MCF 10A (cell line): ENCODE measurements at regions not wholly inside any gene's neighbourhood (a gene's known extent, or its start where the extent isn't known, plus 50 kb on each side); places are given as distances from the start of the nearest gene placed in this dataset.

Source experiments
- BruUV-seq: library from RNA; stranded (reverse); fragments of 400-500 nt; replicated peaks from 2 replicates; lab custom pipeline; 2021; lab: Mats Ljungman, UMichigan
- CTCF ChIA-PET: fragments of 300-600 bp; sonication (Branson Sonifier 250); formaldehyde crosslinking; extraction: SDS; loops from one replicate; lab custom pipeline; 2021; ENCODE audit warnings: antibody characterized with exemption, inconsistent platforms; lab: Yijun Ruan, JAX
- POLR2A ChIA-PET: fragments of 300-600, 350-650 bp; sonication (Branson Sonifier 250); formaldehyde crosslinking; extraction: SDS; loops from one replicate; lab custom pipeline; 2020; ENCODE audit warnings: antibody characterized with exemption, inconsistent platforms; lab: Yijun Ruan, JAX
- DNase-seq: peaks from one replicate; pipeline ENCODE4 v3.0.0-alpha.2; 2018; ENCODE audit not compliant: unreplicated experiment
- H3K27ac Mint-ChIP-seq: one replicate; pipeline ENCODE4 v1.8.0; 2022; ENCODE audit warnings: mild to moderate bottlenecking, low read depth, mixed read lengths; ENCODE audit not compliant: unreplicated experiment
- H3K27me3 Mint-ChIP-seq: one replicate; pipeline ENCODE4 v1.8.0; 2022; ENCODE audit warnings: mixed read lengths; ENCODE audit not compliant: insufficient read depth, unreplicated experiment
- H3K36me3 Mint-ChIP-seq: one replicate; pipeline ENCODE4 v1.8.0; 2022; ENCODE audit warnings: mild to moderate bottlenecking, moderate library complexity, mixed read lengths; ENCODE audit not compliant: insufficient read depth, unreplicated experiment
- H3K4me1 Mint-ChIP-seq: one replicate; pipeline ENCODE4 v1.8.0; 2022; ENCODE audit warnings: mixed read lengths; ENCODE audit not compliant: insufficient read depth, unreplicated experiment
- H3K4me3 Mint-ChIP-seq: one replicate; pipeline ENCODE4 v1.8.0; 2022; ENCODE audit warnings: mild to moderate bottlenecking, moderate library complexity, mixed read lengths; ENCODE audit not compliant: unreplicated experiment
- H3K9me3 Mint-ChIP-seq: one replicate; pipeline ENCODE4 v1.8.0; 2022; ENCODE audit warnings: mixed read lengths; ENCODE audit not compliant: unreplicated experiment
- intact Hi-C: fragments of 100-400 bp; cut with micrococcal nuclease; formaldehyde crosslinking; loops from 2 replicates; pipeline ENCODE4 v1.14.1; 2022
- TF ChIP-seq, protein P1 (sequence below): fragments of 200-600 bp; IDR thresholded peaks from one replicate; pipeline ENCODE4 v1.8.0; 2022; ENCODE audit warnings: antibody characterized with exemption, mild to moderate bottlenecking; ENCODE audit not compliant: unreplicated experiment

DNA sequence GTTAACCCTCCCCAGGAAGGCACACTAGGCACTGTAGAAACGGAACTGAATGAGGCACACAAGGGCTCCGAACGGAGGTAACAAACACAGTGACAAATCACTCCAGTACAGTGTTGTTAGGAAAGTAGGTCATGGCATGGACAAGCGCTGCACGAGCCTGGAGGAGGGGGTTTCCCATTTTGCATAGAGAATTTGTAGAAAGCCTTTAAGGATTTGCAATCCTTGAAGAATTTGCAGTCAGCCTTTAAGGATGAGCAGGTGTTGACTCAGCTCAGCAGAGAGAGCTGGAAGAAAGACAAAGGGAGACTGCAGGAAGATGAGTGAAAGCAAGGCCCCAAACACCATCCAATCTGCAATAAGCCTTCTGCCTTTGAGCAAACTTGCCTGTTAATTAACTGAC lies 51.1 kb upstream of the PPP1R3C start:
- CTCF ChIA-PET: interaction anchor here (0.6 to 0.9 kb wide), 2 partner anchors 9 to 11 kb away, joined by 3 to 4 read pairs; no protein-coding TSS in a partner anchor
- Mint-ChIP-seq H3K27ac (no peak overlapping the region), H3K4me3 (no peak overlapping the region), H3K36me3 (no peaks in the 10 kb centered on the region), H3K27me3 (no peaks in the 10 kb centered on the region), H3K9me3 (no peaks in the 10 kb centered on the region), H3K4me1 (peaks cover 14% of the 10 kb centered on the region)
- BruUV-seq: no TSS peak
- POLR2A ChIA-PET: interaction anchor here (1.0 to 1.2 kb wide), 2 partner anchors 31 to 32 kb away, joined by 3 to 4 read pairs; no protein-coding TSS in a partner anchor
- intact Hi-C loops: no loop called here
- DNase-seq: peak; percentile 63
- TF ChIP-seq, protein P1, sequence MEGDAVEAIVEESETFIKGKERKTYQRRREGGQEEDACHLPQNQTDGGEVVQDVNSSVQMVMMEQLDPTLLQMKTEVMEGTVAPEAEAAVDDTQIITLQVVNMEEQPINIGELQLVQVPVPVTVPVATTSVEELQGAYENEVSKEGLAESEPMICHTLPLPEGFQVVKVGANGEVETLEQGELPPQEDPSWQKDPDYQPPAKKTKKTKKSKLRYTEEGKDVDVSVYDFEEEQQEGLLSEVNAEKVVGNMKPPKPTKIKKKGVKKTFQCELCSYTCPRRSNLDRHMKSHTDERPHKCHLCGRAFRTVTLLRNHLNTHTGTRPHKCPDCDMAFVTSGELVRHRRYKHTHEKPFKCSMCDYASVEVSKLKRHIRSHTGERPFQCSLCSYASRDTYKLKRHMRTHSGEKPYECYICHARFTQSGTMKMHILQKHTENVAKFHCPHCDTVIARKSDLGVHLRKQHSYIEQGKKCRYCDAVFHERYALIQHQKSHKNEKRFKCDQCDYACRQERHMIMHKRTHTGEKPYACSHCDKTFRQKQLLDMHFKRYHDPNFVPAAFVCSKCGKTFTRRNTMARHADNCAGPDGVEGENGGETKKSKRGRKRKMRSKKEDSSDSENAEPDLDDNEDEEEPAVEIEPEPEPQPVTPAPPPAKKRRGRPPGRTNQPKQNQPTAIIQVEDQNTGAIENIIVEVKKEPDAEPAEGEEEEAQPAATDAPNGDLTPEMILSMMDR: no peak

DNA sequence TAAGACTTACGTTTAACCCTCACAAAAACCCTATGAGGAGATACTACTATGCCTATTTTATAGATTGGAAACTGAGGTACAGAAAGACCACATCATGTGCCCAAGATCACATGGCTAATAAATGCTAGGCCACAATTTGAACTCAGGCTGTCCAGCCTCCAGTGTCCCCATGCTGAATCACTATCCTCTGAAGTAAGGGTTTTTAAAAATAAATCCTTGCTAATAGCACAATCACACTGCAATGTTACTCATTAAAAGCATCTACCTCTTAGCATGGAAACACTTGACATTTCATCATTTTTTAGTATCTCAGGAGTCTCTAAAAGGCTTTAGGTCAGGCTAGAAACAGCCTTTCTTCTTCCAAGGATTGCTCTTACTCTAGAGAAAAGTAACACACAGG lies 50.0 kb upstream of the PPP1R3C start:
- intact Hi-C loops: no loop called here
- no TSS peak for BruUV-seq
- no peak overlapping the region for H3K27ac Mint-ChIP-seq
- DNase-seq: no peak
- TF ChIP-seq, protein P1: no peak
- ChIA-PET CTCF (interaction anchor here (0.8 to 1.3 kb wide), 2 partner anchors 8 to 12 kb away, joined by 3 to 4 read pairs; no protein-coding TSS in a partner anchor), POLR2A (no interaction called here)
- no peaks in the 10 kb centered on the region for H3K27me3 Mint-ChIP-seq
- no peaks in the 10 kb centered on the region for H3K9me3 Mint-ChIP-seq
- H3K4me1 Mint-ChIP-seq: peaks cover 14% of the 10 kb centered on the region
- H3K4me3 Mint-ChIP-seq: no peak overlapping the region
- no peaks in the 10 kb centered on the region for H3K36me3 Mint-ChIP-seq
